OCI-M1 (cell line): ENCODE measurements at regions not wholly inside any gene's neighbourhood (a gene's known extent, or its start where the extent isn't known, plus 50 kb on each side); places are given as distances from the start of the nearest gene placed in this dataset.
A peak's percentile ranks its signal among the peaks of the same experiment; 100 is the strongest.
"Not testable (repeated sequence)": the region's sequence is repeated elsewhere in the genome, so short reads cannot be mapped to it uniquely, and the experiment has no call there.

Experiments
- DNase-seq: peaks from one replicate; lab custom pipeline; 2025; lab: John Stamatoyannopoulos, UW

DNA sequence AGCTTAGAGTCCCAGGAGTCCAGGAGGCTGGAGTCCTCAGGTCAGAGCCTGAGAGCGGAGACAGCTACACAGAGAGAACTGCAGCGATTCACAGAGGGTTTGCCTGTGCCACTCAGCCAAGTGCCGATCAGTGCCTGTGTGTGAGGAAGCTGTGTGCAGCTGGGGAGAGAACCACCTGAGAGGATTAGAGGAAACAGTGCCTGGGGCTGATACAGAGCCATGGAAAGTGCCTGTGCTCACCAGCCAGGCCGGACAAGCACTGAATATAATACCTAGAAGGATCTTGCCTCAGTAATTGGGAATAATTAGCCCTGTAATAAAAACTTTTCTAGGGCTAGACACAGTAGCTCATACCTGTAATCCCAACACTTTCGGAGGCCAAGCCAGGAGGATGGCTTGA lies 134.7 kb downstream of the ARHGAP11B start:
- DNase-seq: not testable (repeated sequence)

DNA sequence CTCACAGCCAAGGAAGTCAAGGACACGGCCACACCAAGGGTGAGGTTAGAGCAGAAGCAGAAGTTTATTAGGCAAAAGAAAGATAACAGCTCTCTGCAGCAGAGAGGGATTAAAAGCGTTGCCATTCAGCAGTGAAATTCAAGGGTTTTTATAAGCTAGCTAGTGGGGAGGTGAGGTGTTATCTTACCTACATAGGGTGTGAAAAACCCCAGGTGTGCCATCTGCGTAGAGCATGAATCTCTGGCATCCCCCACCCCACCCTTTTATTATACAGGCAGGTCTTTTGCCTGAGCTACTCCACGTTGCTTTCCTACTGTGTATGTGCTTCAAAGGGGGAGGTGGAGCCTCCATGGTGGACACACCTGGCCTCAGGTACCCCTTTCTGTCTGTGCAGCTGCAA lies 135.4 kb downstream of the ARHGAP11B start:
- not testable (repeated sequence) for DNase-seq

DNA sequence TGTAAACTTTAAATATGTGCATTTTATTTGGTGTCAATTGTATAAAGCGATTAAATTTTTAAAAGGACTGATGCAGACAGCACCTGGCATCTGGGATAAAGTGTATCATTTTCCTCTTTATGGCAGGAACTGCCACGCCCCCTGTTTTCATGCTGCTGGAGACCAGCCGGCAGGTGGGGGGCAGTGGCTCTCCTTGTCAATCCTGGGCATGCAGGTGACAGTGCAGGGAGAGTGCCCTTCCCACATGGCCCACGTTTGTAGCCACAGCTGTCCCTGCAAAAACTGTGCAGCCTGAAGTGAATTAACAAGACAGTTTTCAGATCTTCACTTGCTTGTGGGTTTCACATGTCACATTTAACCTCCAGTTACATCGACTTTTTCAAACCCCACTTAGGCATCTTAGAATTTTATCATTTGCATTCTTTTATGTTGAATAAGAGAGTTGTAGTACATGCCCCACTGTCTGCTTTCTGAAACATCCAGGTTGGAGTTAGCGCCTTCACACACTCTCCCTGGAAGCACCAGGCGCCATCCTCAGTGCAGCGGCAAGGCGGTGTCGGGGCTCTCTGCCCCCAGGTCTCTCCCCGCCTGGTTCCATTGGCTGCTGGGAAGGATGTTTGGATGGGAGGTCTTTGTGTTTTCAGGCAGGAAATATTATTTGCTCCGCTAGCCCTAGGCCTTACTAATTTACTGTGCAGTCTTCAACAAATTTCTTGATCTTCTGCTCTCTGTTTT lies 134.2 kb upstream of the FAN1 start:
- DNase-seq: not testable (repeated sequence)

DNA sequence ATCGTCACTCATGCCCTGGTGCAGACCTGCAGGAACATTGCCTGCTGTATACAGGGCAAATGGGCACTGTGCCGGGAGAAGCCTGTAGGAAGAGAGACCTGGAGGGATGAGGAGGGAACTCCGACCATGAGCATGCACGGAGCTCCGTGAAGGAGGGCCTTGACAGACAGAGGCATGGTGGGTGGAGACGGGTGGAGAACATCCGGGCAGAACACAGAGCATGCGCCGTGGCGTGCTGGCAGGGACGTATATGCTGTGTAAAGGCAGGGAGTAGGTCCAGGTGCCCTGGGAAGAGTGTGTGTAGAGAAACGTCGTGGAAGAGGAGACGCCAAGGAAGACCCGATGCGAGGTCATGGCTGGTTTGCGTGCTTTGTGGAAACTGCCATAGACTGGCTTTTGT lies 133.0 kb upstream of the FAN1 start:
- DNase-seq: no peak

DNA sequence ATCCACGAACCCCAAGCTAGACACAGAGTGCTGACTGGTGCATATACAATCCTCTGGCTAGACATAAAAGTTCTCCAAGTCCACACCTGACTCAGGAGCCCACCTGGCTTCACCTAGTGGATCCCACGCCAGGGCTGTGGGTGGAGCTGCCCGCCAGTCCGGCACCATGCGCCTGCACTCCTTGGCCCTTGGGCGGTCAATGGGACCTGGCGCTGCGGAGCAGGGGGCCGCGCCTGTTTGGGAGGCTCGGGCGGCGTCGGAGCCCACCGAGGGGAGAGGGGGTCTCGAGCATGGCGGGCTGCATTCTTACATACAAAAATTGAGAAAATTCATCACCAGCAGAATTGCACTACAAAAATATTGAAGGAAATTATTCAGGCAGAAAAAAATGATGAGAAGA lies 120.7 kb upstream of the FAN1 start:
- no peak for DNase-seq

DNA sequence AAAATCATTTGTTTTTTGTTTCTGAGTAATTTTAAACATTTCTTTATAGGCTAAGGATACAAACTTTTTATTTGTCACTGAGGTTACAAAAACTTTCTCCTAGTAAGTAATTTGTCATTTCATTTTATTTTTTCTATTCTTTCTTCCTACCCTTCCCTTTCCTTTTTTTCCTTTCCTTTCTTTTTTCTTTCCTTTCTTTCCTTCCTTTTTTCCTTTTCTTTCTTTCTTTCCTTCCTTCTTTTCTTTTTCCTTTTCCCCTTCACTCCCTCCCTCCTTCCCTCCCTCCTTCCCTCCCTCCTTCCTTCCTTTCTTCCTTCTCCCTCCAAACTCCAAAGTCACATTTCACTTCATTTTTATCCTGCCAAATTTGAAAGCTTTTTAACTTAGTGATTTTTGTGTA lies 115.1 kb upstream of the FAN1 start:
- no peak for DNase-seq

DNA sequence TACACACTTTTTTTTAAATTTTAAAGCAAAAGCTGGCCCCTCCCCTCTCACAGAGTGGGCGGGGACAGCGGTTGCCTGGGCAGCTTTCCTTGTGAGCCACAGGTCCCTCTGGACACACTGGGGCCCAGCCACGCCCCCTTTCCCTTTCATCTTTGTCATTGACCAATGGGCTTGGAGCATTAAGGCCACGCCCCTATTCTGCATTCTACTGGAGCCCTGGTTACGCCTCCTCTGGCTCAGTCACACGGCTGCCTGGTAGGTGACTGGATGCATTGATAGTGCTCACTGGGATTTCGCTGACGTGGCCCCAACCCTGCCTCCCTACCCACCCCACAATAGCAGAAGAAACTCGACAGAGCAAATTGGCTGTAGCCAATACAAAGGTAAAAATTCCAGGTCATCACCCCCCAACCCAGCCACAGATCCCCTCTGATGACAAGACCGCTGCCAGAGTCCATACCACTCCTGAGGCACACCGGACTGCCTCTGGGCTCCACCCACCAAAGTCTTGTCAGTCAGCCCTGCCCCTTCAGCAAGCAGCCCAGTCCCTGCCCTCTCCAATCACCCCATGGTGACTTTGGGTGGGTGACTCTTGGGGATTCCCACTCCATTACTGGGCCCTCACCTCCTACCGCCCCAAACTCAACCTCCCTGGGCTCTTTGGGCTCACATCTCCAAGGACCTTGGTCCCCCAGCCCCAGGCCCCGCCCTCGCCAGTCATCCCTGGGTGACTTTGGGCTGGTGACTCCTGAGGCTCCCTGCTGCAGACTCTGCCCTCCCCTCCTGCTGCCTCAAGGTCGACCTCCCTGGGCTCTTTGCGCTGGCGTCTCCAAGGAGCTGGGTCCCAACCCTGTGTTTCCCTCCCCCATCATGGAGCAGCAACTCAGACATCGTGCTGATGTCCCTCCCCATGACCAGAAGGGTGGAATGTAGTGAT lies 112.2 kb upstream of the FAN1 start:
- no peak for DNase-seq

DNA sequence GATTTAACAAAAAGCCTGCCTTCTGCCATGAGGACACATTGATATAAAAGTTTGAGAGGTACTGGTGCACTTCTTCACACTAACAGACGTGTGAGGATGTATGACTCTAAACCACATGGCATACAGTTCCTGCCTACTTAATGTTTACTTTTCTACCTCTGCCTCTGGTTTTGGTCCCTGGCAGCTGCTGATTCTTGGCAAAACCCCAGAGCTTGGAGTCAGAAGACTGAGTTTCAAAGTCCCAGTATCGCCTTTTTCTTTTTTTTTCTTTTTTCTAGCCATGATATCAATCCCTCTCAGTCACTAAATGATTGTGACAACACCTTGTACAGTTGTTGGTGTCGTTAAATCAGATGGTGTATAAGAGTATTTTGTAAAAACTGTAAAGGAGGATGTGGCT lies 110.9 kb upstream of the FAN1 start:
- not testable (repeated sequence) for DNase-seq

DNA sequence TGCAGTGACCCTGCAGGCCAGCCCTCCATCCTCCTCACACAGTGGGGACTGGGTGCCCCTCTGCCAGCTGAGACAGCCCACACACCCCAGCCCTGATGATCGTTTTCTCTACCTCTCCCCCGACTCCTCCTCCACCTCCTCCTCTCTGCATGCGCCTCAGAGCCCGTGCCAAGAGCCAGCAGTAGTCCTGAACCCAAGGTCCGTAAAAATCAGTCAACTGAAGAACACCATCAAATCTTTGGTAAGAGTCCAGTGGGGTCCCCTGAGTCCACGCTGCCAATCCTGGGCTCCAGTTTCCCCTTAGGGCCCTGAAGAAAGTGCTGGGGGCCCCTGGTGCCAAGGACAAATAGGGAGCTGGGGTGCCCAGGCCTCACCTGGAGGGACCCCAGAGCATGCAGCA lies 109.3 kb upstream of the FAN1 start:
- no peak for DNase-seq

DNA sequence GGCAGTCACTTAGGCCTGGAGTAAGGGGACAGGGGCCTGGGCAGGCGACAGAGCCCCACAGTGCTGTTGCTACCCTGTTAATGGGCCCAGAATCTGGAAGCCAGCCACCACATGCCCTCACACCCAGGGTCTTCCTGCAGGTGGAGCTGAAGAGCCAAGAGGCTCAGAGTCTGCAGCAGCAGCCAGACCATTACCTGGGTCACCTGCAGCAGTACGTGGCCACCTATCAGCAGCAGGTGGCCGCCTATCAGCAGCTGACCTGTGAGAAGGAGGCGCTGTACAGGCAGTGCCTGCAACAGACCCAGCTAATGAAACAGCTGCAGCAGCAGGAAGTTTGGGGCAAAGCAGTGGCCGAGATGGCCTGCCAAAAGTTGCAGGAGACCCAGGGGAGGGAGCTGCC lies 104.2 kb upstream of the FAN1 start:
- DNase-seq: not testable (repeated sequence)

DNA sequence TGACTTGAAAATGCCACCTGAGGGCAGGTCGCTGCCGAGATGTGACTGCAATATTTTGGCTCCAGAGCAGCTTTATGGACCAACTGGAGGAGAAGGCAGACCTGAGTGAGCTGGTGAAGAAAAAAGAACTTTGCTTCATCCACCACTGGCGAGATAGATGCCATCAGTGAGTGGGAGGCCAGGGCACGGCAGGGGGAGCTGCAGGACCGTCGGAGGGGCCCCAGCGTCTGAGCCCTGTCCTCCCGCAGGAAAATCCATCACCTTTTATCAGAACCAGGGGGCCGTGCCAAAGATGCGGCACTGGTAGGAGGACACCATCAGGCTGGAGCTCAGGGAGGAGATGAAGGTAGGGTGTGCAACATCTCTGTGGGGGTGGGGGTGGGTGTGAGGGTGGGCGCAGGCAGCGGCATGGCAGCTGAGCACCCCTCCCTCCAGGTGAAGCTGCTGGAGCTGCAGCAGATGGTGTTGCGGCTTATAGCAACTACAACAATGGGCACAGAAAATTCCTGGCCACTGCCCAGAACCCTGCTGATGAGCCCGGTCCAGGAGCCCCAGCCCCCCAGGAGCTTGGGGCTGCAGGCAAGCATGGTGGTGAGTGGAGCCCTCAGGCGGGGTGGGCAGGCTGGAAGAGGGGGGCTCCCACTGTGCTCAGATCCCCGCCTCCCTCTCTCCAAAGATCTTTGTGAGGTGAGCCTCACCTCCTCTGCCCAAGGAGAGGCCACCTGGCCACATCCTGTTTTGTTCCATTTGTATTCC lies 102.4 kb upstream of the FAN1 start:
- DNase-seq: not testable (repeated sequence)

DNA sequence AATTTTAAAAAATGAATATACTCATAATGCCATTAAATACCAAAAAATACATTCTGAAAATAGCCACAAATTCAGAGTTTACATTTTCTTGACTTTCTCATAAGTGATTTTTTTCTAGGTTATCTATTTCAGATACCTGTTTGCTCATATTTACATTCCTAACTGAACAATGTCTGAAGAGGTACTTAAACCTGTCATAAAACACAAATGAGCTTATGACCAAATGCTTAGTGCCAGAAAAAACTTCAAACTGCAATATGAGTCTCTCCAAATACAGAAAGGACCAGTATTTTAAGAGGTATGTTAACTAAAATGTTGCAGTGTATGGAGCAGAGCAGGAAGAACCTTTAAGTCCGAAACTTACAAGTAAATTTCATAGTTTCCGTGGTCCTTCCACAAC lies 101.7 kb upstream of the FAN1 start:
- DNase-seq: not testable (repeated sequence)

DNA sequence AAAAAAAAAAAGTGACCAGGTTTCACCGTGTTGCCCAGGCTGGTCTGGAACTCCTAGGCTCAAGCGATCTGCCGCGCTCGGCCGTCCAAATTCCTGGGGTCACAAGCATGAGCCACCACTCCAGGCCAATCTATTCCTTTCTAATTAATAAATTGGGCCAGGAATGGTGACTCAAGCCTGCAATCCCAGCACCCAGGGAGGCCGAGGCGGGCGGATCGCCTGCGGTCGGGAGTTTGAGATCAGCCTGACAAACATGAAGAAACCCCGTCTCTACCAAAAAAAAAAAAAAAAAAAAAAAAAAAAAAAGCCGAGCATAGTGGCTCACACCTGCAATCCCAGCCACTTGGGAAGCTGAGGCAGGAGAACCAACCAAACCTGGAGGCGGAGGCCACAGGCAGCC lies 100.0 kb upstream of the FAN1 start:
- not testable (repeated sequence) for DNase-seq

DNA sequence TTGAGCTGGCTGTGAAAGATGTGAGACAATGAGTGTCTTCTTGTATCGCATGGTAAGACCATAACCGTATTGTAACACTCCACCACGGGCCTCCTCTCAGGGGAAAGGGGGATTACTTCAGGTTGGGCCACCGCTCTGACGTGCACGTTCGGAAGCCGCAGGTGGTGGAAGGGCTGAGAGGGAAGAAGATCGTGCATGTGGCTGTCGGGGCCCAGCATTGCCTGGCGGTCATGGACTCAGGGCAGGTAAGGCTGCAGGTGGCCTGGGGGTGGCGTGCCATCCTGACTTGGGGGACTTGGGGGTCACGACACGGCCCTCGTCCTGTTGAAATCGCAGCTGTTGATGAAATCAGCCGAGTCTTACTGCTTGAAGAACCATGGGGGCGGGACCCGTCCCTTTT lies 87.3 kb upstream of the FAN1 start:
- no peak for DNase-seq

DNA sequence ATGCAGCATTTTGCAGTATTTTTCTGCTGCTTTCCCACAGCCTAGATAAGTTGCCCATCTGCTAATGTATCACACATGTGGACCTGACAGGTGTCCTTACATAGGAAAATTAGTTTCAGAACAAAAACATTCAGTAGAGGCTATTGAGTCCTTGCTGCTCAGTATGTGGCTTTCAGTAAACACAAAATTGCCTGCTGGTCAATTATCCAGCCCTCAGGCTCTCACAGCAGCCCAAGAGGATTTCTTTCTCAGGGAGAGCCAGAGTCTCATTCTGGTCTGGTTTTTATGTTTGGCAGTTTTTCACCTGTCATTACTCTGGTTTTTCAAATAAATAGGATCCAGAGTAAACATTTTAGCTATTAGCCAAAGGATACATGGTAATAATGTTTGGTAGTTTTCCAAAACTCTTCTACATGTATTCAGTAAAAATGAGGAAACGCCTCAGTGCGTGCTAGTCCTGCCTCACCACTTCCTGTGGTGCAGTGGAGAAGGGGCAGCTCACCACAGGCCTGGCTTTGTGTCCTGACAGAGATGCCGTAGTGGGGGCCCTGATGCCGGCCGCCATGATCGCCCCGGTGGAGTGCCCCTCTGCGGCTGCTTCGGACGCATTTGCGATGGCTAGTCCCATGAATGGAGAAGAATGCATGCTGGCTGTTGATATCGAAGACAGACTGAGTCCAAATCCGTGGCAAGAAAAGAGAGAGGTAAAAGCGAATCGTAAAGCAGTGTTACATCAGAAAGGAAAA lies 80.5 kb upstream of the FAN1 start:
- DNase-seq: peak; percentile 88

DNA sequence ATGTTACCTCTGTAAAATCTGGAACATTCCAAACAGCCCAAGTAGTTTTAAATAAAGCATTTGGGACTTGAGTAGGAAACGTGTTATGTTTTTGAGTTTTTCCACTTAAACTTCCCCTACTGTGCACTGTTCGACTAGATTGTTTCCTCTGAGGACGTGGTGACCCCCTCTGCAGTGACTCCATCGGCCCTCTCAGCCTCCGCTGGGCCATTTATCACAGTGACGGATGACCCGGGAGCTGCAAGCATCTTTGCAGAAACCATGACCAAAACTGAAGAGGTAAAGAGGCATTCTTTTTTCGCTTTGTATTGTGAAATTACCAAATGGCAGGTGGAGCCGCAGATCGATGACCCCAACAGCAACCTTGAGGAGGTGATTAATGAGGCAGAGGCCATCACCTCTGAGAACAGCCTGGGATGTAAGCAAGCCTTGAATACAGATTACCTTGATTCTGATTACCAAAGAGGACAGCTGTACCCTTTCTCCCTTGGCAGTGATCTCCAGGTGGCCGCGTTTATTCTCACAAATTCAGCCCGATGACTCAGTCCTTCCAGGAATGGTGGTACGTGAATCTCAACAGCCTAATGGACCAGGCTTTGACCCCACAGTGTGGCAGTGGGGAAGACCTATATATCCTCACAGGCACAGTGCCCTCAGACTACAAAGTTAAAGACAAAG lies 79.1 kb upstream of the FAN1 start:
- DNase-seq: no peak

DNA sequence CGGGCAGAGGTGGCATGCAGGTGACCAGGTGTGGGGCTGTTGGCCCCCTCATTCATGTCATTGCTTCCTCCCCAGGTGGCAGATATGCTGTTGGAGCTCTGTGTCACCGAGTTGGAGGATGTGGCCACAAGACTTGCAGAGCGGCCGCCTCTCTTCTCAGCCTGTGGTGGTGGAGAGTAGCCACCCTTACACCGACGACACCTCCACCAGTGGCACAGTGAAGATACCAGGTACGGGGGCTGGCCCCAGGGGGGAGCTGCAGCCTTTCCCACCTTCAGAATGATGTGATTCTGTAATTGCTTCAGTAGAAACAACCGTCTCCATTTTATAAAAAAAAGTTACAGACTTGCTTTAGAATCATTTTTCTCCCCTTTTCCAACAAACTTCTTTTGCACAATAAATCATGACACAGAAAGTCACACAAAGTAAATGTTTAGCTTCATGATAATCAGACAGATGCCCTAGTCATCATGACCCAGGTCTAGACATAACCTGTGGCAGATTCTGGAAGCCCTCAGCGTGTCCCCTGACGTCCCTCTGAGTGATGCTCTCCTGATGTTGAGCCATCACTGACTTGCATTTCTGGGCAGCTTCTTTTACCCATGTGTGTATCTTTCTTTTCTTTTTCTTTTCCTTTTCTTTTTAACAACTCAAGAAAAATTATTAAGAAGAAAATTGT lies 76.0 kb upstream of the FAN1 start:
- no peak for DNase-seq

DNA sequence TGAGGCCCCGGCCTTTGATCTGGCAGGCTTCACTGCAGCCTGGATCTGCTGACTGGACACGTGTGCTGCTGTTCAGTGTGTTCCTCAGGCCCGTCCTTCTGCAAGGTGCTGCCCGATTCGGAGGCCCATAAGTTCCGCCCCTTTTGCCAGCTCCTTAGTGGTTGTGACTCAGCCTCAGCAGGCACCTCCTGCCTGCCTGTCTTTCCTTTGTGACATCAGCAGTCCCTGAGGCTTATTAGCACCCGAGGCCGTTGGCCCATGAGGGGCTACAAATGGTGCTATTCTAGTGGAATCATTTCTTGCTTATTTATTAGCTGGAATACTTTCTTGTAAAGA lies 75.4 kb upstream of the FAN1 start:
- DNase-seq: not testable (repeated sequence)

DNA sequence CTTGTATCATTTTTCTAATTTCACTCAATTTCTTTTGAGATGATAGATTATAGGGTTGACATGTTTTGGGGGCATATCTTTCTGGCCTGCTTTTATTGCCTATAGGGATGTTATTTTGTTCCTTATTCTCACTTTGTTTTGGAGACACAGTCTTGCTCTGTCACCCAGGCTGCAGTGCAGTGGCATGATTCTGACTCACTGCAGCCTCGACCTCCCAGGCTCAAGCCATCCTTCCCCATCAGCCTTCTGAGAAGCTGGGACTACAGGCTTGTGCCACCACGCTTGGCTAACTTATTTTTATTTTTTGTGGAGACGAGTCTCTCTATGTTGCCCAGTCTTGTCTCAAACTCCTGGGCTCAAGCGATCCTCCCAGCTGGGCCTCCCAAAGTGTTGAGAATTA lies 72.8 kb upstream of the FAN1 start:
- DNase-seq: no peak

DNA sequence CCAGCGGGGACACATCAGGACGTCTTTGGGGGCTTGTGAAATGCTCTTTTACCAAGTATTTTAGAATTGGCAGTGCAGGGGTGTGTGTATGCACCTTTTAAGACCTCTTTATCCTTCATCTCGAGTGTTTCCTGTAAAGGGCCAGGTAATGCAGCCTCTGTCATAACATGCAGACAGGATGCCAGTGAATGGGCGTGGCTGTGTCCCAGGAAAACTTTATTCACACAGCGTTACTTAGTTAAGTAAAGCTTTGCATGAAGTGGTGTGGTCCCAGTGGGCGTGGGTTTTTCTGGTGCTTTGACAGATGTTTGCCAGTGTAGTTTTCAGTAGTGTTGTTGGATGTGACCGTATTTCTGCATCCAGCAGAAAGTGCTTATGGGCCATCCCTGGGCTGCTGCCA lies 70.3 kb upstream of the FAN1 start:
- DNase-seq: not testable (repeated sequence)

DNA sequence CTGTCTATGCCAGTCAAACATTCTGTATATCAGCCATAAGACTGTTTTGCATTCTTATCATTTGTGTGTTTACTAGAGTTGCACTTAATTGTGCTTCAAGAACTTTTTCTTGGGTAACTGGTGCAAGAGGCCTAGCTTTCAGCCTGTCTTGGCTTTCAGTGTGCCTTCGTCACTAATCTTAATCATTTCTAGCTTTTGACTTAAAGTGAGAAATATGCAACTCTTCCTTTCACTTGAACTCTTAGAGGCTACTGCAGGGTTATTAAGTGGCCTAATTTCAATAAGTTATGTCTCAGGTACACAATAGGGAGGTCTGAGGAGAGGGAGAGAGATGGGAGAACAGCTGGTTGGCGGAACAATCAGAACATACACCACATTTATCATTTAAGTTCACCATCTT lies 62.1 kb upstream of the FAN1 start:
- DNase-seq: not testable (repeated sequence)
